HEK293 (cell line): ENCODE measurements at regions not wholly inside any gene's neighbourhood (a gene's known extent, or its start where the extent isn't known, plus 50 kb on each side); places are given as distances from the start of the nearest gene placed in this dataset.
"Not testable (repeated sequence)": the region's sequence is repeated elsewhere in the genome, so short reads cannot be mapped to it uniquely, and the experiment has no call there.

Source experiments
- PATZ1 ChIP-seq: fragments of 450-650 bp; formaldehyde crosslinking; IDR thresholded peaks from 2 replicates; pipeline ENCODE4 v1.5.1; 2016; ENCODE audit warnings: missing biosample characterization, missing genetic modification characterization
- SP2 ChIP-seq: fragments of 450-650 bp; formaldehyde crosslinking; IDR thresholded peaks from 2 replicates; pipeline ENCODE4 v1.5.1; 2016; ENCODE audit warnings: missing biosample characterization, missing genetic modification characterization
- ZNF776 ChIP-seq: fragments of 450-650 bp; formaldehyde crosslinking; IDR thresholded peaks from 2 replicates; pipeline ENCODE4 v1.5.0; 2017; ENCODE audit warnings: missing biosample characterization, missing genetic modification characterization, borderline replicate concordance
- TF ChIP-seq, protein P1 (sequence below): fragments of 450-650 bp; formaldehyde crosslinking; IDR thresholded peaks from 2 replicates; pipeline ENCODE4 v1.5.1; 2016; ENCODE audit warnings: missing biosample characterization, missing genetic modification characterization

DNA sequence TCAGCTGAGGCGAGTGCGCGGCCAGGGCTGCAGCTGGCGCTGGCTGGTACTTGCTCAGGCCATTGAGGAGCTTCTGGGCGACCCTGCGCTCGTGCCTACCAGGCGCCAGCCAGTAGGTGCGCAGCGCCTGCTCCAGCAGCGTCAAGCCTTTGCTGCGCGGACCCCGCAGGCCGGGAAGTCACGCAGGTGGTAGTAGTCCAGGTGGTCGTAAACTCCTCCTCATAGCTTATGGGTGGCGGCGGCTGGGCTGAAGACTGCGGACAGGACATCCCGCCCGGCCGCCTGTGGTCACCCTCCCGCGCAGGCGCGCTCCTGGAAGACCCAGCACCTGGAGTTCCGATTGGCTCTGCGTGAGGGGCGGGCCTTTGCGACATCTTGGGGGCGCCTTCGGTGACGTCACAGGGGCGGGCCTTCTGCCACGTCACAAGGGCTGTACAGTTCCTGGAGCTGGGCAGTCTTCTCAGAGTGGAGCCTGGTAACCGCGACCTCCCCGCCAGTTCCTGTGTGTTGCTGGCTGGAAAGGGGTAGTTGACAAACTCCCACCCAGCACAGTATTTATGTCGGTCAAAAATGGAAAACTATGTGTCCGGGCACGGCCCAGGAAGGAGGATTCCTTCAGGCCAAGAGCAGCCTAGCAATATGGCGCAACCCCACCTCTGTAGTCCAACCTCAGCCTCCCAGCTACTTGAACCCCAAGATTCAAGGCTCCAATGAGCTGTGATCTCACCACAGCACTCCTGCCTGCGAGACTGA lies 102.2 kb upstream of the VKORC1L1 start:
- TF ChIP-seq SP2 (tag by site-specific recombination): peak; percentile 32
- not testable (repeated sequence) for TF ChIP-seq ZNF776, PATZ1 (tag by site-specific recombination)
- TF ChIP-seq, protein P1, sequence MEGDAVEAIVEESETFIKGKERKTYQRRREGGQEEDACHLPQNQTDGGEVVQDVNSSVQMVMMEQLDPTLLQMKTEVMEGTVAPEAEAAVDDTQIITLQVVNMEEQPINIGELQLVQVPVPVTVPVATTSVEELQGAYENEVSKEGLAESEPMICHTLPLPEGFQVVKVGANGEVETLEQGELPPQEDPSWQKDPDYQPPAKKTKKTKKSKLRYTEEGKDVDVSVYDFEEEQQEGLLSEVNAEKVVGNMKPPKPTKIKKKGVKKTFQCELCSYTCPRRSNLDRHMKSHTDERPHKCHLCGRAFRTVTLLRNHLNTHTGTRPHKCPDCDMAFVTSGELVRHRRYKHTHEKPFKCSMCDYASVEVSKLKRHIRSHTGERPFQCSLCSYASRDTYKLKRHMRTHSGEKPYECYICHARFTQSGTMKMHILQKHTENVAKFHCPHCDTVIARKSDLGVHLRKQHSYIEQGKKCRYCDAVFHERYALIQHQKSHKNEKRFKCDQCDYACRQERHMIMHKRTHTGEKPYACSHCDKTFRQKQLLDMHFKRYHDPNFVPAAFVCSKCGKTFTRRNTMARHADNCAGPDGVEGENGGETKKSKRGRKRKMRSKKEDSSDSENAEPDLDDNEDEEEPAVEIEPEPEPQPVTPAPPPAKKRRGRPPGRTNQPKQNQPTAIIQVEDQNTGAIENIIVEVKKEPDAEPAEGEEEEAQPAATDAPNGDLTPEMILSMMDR (tag by site-specific recombination): not testable (repeated sequence)
